HG03521 (cell line): ENCODE measurements at regions not wholly inside any gene's neighbourhood (a gene's known extent, or its start where the extent isn't known, plus 50 kb on each side); places are given as distances from the start of the nearest gene placed in this dataset.
"Not testable (repeated sequence)": the region's sequence is repeated elsewhere in the genome, so short reads cannot be mapped to it uniquely, and the experiment has no call there.

ENCODE experiments used
- ATAC-seq: cut with Tn5 transposase; IDR thresholded peaks from one replicate; pipeline ENCODE4 v1.9.1; 2021; ENCODE audit warnings: mild to moderate bottlenecking, moderate library complexity; ENCODE audit not compliant: unreplicated experiment

DNA sequence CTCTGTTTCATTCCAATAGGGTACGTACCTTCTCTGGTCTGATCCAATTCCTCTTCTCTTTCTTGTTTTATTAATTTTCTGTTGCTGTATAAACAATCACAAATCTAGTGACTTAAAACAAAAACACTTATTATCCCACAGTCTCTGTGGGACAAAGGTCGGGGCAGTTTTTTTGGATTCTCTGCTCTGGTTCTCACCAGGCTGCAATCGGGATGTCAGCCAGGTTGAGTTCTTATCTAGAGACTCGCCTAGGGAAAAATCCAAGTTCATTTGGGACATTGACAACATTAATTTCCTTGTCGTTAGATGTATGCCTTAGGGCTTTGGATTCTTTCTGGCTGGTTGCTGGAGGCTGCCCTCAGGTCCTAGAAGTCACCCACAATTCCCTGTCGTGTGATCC lies 430.5 kb upstream of the RORB start:
- no peak for ATAC-seq

DNA sequence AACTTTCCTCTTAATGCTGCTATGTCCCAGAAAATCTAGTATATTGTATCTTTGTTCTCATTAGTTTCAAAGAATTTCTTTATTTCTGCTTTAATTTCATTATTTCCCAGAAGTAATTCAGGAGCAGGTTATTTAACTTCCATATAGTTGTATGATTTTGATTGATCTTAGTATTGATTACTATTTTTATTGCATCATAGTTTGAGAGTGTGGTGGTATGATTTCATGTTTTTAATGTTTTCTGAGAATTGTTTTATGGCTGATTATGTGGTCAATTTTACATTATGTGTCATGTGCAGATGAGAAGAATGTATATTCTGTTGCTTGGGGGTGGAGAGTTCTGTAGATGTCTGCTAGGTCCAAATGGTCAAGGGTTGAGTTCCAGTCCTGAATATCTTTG lies 425.6 kb upstream of the RORB start:
- no peak for ATAC-seq

DNA sequence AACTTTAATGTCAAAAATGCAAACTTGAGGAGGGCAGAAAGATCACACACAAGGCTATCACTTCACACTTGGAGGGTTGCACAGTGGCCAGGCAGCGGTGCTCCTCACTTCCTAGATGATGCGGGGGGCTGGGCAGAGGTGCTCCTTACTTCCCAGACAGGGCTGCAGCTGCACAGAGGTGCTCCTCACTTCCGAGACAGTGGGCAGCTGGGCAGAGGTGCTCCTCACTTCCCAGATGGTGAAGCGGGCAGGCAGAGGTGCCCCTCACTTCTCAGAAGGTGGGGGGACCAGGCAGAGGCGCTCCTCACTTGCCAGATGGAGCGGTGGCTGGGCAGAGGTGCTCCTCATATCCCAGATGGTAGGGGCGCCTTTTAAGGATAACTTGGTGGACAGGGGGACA lies 423.2 kb upstream of the RORB start:
- no peak for ATAC-seq

DNA sequence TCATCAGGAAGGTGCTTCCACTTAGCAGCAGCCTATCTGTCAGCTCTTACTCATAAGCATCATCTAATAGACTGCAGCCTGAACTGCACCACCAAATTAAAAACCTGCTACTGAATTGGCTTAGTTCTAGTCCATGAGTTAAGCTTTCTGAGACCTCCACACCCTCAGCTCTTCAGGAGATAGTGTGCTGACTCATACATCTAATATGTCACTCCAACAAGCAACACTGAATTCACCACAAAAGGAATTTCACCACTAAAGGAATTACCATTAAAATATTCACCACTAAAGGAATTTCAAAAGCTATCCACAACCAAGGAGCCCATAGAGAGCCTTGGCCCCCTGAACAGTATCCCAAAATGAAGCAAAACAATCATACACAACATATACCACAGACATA lies 418.5 kb upstream of the RORB start:
- no peak for ATAC-seq

DNA sequence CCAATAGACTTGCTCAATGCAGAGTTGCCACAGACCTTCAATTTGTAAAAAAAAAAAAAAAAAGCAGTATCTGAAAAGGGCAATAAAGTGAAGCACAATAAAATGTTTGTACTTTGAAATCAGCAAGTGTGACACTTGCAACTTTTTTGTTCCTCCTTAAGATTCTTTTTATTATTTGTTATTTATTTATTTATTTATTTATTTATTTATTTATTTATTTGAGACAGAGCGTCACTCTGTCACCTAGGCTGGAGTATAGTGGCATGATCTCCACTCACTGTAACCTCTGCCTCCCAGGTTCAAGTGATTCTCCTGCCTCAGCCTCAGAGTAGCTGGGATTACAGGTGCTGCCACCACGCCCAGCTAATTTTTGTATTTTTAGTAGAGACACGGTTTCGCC lies 416.5 kb upstream of the RORB start:
- not testable (repeated sequence) for ATAC-seq

DNA sequence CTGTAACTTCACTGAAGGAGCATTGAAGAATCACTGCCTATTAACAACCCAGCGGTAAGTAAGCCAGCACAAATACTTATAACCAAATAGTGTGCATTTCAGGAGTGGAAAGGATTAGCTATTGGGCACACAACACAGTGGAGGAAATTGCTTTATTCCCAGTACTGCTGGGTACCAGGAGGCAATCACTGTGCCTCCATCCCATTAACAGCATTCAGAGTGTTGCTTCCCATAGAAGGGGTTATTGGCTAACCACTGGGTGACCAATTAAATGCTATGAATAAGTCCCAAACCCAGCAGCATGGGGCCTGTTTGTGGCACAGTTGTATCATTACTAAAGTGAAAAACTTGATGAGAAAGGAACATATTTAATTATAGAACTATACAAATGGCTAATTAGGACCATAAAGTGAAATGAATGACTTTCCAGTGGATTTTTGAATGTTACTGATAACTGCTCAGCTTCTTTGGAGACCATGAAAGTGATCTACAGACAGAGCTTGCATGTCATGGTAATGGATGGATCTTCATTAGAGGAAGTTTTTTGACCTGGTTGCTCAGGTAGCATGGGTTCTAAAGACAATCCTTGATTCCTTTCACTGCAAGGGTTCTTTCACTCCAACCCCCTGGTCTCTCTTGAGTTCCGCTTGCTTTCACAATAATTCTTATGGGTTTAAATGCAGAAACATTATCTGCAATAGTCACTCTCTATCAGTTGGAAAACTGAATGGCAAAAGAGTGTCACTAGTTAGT lies 413.3 kb upstream of the RORB start:
- no peak for ATAC-seq

DNA sequence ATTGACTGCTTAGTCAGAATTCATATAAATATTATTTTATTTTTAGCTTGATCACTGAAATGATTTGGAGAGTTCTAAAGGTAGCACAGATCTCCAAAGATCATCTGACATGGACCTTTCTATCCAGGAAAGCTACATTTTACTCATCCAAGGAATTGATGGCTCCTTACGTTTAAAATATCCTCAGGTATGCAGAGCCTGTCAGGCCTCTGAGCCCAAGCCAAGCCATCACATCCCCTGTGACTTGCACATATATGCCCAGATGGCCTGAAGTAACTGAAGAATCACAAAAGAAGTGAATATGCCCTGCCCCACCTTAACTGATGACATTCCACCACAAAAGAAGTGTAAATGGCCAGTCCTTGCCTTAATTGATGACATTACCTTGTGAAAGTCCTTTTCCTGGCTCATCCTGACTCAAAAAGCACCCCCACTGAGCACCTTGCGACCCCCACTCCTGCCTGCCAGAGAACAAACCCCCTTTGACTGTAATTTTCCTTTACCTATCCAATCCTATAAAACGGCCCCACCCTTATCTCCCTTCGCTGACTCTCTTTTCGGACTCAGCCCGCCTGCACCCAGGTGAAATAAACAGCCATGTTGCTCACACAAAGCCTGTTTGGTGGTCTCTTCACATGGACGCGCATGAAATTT lies 411.6 kb upstream of the RORB start:
- ATAC-seq, result not testable (repeated sequence)

DNA sequence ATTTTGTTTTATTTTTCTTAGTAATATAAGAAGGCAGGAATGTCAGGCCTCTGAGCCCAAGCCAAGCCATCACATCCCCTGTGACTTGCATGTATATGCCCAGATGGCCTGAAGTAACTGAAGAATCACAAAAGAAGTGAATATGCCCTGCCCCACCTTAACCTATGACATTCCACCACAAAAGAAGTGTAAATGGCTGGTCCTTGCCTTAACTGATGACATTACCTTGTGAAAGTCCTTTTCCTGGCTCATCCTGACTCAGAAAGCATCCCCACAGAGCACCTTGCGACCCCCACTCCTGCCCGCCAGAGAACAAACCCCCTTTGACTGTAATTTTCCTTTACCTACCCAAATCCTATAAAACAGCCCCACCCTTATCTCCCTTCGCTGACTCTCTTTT lies 406.2 kb upstream of the RORB start:
- not testable (repeated sequence) for ATAC-seq

DNA sequence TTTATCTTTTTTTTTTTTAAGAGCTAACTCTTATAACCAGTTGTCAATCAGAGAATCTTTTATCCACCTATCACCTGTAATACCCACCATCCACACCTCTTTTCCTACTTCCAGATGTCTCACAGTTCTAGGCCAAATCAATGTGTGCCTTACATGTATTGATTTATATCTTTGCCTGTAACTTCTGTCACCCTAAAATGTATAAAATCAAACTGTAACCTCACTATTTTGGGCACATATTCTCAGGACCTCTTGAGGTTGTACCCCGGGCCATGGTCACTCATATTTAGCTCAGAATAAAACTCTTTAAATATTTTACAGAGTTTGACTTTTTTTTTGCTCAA lies 404.7 kb upstream of the RORB start:
- no peak for ATAC-seq

DNA sequence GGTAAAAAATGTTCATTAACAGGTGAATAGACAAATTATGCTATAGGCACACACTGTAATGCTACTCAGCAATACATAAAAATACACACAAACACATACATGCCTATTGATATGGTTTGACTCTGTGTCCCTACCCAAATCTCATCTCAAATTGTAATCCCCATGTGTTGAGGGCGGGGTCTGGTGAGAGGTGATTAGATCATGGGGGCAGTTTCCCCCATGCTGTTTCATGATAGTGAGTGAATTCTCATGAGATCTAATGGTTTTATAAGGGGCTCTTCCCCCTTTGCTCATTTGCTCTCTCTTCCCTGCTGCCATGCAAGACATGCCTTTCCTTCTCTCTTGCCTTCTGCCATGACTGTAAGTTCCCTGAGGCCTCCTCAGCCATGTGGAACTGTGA lies 403.1 kb upstream of the RORB start:
- not testable (repeated sequence) for ATAC-seq

DNA sequence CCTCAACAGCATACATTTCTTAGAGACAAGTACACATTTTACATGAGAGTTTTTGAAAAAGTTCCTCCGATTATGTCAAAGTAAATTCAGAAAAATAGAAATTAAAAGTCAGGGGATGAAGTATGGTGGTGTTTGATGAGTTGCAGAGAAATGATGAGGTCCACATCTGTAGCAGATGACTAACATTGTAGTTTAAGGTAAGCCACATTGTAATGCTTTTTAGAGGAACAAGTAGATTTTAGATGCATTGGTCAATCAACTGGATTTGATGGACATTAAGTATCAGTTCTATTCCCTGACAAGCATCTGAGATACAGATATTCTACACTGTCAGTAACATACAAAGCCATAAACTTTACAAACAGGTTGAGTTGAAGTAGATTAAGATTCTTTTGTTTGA lies 402.4 kb upstream of the RORB start:
- ATAC-seq, result no peak

DNA sequence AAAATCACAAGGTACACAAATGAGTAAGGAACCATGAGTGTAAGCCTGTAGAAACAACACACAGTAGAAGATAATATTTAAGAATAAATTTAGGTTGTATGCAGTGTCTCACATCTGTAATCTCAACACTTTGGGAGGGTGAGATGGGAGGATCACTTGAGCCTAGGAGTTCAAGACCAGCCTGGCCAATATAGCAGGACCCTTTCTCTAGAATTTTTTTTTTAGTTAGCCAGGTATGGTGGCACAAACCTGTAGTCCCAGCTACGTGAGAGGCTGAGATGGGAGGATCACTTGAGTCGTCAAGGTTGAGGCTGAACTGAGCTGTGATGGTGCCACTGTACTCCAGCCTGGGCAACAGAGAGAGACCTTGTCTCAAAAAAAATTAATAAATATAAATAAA lies 401.2 kb upstream of the RORB start:
- no peak for ATAC-seq

DNA sequence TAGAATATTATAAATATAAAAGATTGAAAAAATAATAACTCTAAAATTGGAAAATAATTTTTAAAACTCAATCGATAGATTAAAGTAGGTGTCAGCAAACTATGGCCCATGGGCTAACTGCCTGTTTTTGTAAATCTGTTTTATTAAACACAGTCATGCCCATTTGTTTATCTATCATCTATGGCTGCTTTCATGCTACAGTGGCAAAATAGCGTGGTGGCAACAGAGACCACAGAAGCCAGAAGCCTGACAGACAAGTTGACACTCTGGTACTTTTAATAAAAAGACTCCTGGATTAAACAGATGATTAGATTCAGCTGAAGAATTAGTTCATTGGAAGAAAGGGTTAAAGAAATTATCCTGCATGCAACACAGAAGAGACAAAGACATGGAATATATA lies 400.7 kb upstream of the RORB start:
- ATAC-seq, result no peak

DNA sequence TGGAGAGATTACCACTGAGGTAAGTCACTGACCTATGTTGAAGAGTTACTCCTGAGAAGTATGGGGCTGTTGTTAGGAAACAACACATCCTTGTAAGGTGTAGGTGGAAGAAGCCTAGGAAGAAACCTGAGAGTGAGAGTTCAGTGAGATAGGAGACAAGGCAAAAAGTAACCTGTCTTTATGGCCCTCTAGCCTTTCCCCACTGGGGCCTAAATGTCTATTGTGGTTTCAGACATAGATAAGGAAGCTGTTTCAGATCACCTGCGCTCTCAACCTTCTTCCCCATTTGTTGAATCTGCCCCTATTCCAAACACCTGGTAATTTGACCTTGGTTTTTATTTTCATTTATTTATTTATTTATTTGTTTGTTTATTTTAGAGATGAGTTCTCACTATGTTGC lies 397.1 kb upstream of the RORB start:
- ATAC-seq, result no peak

DNA sequence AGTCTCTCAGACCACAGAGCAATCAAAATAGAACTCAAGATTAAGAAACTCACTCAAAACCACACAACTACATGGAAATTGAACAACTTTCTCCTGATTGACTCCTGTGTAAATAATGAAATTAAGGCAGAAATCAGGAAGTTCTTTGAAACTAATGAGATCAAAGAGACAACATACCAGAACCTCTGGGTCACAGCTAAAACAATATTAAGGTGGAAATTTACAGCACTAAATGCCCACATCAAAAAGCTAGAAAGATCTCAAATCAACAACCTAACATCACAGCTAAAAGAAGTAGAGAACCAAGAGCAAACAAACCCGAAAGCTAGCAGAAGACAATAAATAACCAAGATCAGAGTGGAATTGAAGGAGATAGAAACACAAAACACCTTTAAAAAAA lies 395.0 kb upstream of the RORB start:
- ATAC-seq, result not testable (repeated sequence)

DNA sequence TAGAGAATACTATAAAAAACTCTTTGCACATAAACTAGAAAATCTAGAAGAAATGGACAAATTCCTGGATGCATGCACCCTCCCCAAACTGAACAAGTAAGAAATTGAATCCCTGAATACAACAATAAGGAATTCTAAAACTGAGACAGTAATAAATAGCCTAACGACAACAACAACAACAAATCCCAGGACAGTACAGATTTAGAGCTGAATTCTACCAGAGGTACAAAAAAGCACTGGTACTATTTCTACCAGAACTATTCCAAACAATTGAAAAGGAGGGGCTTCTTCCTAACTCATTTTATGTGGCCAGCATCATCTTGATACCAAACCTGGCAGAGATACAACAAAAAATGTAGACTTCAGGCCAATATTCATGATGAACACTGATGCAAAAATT lies 394.4 kb upstream of the RORB start:
- ATAC-seq, result no peak

DNA sequence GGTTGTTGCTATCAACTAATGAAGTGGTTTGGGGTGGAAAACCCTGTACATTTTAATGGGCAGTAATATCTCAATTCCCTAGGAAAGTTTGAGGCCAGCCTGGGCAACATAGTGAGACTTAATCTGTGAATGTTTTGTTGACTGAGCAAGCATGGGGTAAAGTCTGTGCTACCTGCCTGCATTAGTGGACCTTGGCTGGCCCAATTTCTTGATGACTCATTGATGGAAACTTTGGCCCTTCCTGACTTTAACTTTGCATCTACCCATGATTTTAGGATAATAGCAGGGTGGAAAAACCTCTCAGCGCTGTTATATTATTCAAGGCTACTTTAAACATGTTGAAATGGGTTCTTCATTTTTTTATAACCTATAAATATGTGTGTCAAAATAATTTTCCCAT lies 389.4 kb upstream of the RORB start:
- no peak for ATAC-seq

DNA sequence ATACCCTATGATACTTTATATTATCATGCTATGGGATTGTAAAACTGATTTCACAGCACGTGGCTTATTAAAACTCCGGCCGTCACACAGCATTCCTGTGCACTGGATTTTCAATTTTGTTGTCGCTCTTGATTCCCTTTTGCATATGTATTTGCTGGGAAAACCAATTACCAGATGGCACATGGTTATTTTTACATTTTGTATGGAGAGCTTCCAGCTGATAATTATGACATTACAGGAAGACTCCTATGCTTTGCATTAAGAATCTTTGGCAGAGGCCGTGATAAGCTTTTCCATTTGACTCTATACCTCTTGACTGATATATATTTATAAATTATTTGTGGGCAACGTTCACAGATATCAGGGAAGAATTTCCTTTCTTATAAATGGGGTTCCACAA lies 381.2 kb upstream of the RORB start:
- ATAC-seq, result no peak

DNA sequence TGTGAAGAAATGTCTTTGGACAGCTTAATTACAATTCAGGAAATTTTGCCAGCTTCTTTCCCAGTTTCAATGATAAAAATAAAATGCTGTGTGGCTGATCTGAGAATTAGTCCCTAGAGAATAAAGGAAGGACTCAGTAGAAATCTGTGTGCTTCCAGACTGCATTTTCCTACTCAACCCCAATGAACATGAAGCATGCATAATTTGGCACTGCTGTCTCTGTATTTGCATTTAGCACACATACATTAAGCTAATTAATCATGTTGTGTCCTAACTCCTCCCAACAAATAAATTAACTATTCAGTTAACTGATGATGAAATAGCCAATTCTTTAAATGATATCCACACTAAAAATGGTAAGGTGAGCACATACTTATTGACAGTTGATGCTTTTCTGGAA lies 380.0 kb upstream of the RORB start:
- ATAC-seq, result no peak

DNA sequence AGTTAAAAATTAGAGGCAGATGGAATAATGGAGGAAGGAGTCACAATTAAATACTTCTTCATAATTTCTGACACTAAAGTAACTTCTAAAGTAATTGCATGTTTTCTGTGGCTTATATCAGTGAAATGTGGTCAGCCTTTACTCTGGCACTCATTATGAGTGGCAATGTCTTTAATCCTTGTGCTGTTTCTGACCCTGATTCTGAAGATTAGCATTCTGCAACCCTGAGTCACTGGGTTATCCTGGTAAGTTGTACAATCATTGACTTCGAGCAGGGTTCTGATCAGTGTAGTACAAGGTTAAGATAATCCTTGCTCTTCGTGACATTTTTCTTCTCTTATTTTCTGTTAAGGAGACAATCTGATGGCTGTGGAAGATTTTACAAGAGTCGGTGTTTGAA lies 379.4 kb upstream of the RORB start:
- no peak for ATAC-seq

DNA sequence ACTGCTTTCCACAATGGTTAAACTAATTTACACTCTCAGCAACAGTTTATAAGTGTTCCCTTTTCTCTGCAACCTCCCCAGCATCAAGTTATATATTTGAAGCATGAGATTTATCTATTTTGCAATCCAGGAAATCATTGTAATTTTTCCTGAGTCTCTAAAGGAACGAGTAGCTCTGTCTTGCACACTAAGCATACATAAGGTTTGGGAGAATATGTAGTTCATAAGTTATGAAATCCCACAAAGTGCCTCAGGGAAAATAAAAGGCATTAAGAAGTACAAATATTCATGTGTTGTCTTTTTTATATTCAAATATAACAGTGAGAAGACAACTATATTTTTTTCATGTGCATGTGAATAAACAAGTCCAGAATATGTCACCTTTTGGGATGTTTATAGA lies 377.1 kb upstream of the RORB start:
- no peak for ATAC-seq

DNA sequence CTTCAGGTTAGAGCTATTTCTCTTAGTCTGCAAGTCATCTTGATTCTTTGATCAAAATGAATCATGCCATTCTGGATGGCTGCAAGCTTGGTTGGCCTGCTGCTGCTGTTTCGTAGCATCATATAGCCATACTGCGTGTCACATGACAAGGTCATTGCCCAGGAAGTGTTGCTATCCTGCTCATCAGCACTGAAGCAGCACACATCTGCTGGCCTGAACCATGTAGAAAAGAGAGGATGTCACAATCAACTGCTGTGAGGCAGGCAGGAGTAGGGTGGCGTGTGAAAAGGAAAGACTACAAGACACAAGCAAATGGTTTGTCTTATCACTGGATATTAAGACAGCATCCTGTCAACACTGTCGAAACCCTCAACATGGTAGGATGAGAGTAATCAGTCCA lies 376.7 kb upstream of the RORB start:
- no peak for ATAC-seq

DNA sequence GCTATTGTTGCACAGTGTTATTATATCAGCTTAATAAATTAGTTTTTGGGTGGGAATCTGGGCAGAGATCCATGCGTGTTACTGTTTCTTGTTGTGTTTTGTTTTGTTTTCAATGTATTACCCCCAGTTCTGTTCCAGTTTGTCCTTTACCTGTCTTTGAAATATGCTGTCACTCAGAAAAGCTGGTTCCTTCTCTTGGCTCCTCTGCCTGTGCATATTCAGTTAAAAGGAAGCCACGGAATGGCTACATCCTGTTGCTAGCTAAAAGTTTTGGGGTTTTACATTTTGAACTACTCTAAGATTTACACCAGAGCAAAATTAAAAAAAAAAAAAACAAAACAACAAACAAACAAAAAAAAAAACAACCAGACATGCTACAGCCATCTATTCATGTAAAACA lies 374.9 kb upstream of the RORB start:
- ATAC-seq, result no peak
